ENCODE measurements at regions not wholly inside any gene's neighbourhood (a gene's known extent, or its start where the extent isn't known, plus 50 kb on each side); places are given as distances from the start of the nearest gene placed in this dataset.

DNA sequence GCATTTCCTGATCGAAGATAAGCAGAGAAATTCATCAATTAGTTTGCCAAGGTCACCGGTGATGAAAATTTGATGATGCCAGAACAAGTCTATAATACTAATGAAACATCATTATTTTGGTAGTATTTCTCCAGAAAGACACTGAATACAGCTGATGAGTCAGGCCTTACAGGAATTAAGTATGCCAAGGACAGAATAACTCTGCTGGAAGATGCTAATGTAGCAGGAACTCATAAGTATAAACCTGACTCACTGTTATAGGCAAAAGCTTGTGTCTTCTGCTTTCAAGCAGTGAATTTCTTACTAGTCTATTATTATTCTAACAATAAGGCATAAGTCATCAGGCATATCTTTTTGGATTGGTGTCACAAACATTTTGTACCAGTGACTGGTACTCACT, 1825.1 kb upstream of the IGFBP7 start:
- no peak for DNase-seq (ENCODE audit: low spot score)

GRCh38 chr4:58936436-58936835, 1826.3 kb upstream of the IGFBP7 start:
- no peak for DNase-seq (ENCODE audit: low spot score)

DNA sequence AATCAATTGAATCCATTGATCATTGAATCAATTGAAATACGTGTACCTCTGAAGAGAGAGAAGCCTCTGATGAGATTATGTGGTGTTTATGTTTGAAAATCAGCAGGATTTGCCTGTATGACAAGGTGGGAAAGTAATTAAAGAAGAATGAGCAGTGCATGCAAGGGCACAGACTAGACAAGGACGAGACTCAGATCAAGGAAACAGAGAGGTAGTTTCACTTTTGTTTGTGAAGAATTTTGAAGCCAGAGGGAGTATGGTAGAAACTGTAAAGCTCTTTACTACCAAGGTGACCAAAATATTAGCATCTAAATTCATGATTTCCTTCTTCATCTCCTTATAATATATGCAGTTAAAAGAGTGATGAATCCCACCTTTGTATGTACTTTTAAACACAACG, 1830.0 kb upstream of the IGFBP7 start:
- no peak for DNase-seq (ENCODE audit: low spot score)

GRCh38 chr4:58941286-58941685, 1831.1 kb upstream of the IGFBP7 start:
- no peak for DNase-seq (ENCODE audit: low spot score)

DNA sequence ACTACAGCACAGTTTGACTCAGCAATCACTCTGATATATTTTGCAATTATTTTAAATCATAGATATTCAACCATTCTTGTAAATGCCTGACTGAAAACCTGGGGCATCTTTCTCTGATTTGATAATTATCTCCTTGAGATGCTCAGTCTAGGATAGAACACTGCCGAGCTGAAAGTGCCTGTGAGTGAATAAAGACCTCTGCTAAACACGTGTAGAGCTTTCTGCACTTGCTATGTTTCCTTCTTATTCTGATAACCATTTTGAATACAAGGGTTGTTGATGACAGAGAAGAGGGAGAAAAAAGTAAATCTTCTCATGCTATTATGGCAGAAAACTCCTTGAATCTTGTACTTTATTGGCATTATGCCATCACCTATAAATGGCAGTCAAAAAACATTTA, 1843.4 kb upstream of the IGFBP7 start:
- no peak for DNase-seq (ENCODE audit: low spot score)

DNA sequence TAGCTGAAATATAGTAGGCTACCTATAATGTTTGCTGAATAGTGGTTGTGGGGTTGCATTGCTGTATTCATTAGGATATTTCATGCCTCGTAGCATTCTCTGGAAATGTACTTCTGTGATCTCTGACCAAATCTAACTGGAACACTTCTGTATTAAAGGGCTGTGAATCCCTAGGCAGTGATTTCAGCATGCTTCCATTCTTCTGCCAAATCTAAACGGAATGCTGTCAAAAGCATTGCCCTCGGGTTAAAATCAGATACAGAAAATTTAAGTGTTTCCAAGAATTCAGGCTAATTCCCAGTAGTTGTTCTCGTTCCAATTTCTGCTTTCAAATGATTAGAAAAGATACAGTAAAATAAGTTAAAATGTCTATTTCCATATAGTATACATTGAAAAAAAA, 1847.5 kb upstream of the IGFBP7 start:
- DNase-seq (ENCODE audit: low spot score), result no peak

DNA sequence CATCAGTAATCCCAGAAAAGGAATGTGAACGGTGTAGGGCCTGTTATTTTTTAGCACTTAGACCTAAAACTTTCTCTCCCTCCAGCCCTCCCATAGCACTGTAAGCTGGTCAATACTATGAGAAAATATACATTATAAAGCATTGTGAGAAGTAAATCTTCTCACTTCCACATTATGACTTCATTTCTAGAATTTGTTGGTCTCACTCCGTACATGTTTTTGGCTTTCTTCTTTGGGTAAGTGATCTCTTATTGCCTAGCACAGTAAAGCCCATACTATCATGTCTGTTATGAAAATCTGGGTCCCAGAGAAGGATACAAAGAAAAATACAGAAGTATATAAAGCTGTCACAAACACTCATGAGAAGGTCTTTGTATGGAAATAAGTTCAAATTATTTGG, 1851.1 kb upstream of the IGFBP7 start:
- DNase-seq (ENCODE audit: low spot score), result no peak

- DNase-seq (ENCODE audit: low spot score), result no peak
These were observed 1851.7 kb upstream of the IGFBP7 start for GRCh38 chr4:58961925-58962324.

DNA sequence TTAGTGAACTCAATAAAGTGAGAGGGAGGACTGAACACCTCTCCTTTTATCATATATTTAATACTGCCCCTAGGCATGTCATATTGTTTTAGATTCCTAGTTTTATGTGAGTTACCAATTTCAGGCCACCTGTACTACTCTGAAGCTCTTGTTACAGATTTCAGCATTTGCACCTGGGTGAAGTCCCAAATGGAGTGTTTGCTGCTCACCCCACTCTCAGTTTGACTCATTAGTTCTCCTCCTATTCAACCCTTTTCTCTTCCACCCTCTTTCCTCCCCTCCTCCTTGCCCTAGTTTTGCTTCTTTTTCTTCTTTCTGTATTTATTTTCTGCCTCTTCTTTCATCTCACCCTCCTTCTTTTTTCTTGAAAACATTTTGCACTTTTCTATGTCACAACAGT, 1852.2 kb upstream of the IGFBP7 start:
- no peak for DNase-seq (ENCODE audit: low spot score)

- no peak for DNase-seq (ENCODE audit: low spot score)
These were observed 1871.6 kb upstream of the IGFBP7 start for GRCh38 chr4:58981828-58982227.

DNA sequence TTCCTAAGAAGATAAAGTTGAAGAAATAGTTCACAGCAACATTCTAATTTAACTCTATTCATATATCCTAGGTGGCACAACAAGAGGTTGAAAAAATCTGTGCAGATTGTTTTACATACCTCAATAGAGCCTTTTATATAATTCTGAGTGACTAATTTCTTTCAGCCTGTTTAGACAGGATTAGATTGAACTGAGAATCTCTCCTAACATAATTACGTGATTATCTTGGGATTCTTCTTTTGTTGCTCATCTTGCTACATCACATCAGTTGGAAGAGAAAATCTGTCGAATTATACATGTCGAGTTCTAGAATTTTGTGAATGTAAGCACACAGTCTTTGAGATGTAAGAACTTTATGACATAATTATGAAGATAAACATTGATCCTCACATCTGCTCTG, 1873.7 kb upstream of the IGFBP7 start:
- no peak for DNase-seq (ENCODE audit: low spot score)

DNA sequence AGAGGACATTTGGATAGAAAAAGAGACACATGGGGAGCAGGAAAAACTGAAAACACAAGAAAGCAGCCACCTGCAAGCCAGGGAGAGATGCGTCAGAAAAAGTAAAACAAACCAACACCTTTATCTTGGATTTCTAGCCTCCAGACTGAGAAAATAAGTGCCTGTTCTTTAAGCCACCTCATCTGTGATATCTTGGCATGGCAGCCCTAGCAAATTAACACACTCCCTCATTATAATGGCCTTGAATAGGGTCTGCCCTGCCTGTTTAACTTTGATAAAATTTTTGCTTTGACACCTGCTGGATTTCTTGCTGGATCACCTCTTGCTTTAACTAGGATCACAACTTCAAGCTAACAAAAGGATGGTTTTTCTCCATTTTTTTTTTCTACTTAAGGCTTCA, 1892.0 kb upstream of the IGFBP7 start:
- no peak for DNase-seq (ENCODE audit: low spot score)

DNA sequence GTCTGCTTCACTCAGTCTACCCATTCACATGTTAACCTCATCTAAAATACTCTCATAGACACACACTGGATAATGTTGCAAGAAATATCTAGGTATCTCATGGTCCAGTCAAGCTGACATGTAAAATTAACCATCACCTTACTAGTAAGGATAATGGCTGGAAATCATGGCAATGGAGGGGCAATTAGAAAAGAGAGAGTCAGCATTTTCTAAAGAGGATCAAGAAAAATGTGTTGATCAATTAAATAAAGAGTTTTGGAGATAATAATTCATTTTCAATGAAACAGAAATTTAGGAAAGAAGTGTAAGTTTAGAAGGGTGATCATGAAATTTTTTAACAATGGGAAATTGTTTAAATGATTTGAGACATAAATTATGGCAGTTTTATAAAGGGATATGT, 1914.1 kb upstream of the IGFBP7 start:
- DNase-seq (ENCODE audit: low spot score), result no peak

DNA sequence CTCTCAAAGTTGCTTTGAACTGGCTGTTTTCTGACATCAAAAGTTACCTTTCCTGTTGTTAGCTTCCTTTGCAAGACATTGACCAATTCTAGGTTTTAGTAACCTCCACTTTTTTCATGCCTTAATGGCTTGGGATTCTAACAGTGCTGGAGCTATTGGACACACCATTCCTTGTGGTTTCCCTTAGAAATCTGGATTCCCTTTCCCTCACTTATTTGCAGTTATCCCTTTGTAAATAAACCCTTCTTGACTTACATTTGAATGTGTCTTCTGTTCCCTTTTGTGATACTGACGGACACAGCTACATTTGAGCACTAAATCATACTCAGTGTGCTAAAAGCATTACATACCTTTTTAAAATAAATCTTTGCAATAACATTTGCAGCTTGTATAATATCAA, 1927.6 kb upstream of the IGFBP7 start:
- no peak for DNase-seq (ENCODE audit: low spot score)

GRCh38 chr4:59039046-59039445, 1928.9 kb upstream of the IGFBP7 start:
- no peak for DNase-seq (ENCODE audit: low spot score)

DNA sequence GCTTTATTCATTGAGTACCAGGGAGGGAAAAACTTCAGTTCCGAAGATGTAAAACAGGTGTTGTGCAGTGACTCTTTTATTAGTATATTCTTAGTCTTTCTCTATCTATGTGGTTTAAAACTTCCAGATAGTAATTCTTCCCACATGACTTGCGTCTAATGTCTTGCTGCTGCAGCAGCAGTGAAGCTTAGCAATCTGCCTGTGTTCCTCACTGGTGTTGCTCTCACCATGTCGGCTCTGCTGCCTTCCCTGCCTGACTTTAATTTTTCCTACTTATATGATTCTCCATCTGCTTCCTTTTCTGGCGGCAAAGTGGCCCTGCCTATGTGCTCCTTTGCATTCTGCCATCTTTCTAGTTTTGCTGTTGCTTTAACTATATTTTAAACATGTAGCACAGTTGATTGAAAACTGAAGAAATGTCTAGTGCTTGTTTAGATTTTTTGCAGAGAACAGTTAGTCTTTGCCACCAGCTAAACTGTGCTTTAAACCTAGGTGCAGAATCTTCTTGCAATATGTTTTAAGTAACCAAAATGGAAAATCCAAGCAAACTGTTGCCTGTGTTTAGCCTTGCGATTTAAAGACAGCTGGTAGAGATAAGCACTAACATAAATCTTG, 1934.2 kb upstream of the IGFBP7 start:
- no peak for DNase-seq (ENCODE audit: low spot score)

DNA sequence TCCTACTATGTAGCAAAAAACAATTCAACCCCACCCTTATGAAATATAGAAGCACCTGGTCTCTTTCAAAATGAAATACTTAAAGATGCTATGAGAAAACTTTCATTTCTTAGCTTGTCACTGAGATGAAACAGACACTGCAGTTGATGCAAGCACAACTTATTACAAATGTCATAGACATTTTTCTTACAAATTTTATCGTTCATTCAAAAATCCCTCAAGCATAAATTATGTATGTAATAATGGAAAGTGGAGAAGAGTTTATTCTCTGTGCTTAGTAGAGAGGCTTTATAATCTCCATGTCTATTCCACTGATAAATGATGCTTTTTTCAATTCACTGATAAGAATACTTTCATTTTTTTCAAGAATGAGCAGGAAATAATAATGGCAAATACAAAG, 1943.9 kb upstream of the IGFBP7 start:
- no peak for DNase-seq (ENCODE audit: low spot score)

DNA sequence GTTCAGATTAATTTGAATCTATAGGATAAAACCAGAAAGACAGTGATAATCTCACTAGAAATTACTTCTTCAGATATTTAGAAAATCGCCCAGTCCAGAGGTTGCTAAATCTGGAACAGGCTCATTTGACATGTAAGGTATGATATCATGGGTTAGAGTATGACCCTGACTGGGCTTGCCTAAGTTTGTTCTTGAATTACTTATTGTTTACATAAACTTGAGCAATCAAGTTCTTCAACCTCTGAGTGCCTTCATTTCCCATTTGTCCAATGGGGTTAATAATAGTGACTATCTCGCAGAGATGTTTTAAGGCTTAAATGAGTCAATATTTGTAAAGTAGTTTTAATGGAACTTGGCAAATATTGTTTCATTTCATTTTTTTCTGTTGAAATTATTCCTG, 1947.6 kb upstream of the IGFBP7 start:
- DNase-seq (ENCODE audit: low spot score), result no peak

- no peak for DNase-seq (ENCODE audit: low spot score)
These were observed 1948.4 kb upstream of the IGFBP7 start for GRCh38 chr4:59058543-59058942.

DNA sequence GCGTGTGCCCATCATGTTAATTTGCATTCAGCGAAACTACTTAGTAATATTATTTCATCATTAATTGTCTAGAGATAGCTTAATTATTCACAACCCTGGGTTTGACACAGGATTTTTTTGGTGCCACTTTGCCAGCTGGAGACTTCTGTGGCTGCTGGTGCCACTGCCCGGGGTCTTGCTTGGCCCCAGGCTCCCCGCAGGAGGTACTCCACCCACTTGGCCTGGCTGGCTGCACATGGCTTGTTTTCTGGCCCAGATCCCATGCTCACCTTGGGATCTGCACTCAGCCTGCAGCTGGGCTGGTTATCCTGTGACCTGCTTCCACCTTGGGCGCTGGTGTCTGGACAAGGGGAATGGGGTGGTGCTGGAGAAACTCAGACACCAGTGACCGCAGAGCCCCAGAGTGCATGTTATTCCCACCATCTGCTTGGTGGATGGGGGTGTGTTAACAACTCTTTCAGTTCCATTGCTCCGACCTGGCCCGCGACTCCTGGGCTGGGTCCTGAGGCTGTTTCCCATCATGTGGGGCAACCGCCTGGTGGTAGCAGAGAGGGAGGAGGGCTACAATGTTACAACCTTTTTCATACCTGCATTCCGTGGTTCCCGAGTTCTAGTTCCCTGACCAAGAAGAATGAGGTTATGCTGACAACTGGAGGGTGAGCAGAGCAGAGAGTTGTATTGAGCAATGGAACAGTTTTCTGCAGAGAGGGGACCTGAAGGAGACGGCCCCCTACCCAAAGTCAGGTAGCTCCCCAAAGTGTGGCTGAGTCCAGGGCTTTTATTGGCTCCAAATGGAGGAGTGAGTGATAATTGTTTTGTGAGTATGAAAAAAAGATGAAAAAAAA, 1950.0 kb upstream of the IGFBP7 start:
- no peak for DNase-seq (ENCODE audit: low spot score)

DNA sequence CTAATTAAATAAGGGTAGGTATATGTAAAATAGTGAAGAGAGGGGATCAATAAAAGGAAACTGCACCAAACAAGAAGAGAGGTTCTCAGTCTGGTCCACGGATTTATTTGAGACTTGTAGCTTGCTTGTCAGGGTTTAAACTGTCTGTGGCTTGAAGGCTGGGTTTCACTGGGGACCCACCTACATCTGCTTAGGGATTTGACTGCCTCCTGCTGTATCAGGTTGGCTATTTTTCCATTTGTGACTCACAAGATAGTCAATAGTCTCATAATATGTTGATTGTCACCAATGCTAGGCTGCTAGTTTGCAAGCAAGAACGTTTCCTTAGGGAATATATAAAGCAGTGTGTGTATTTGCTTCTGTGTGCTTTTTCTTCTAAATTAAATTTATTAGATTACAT, 1950.7 kb upstream of the IGFBP7 start:
- no peak for DNase-seq (ENCODE audit: low spot score)

- no peak for DNase-seq (ENCODE audit: low spot score)
These were observed 1953.0 kb upstream of the IGFBP7 start for GRCh38 chr4:59063015-59063720.
